Fibroblast of gingiva (primary cell): ENCODE measurements at regions not wholly inside any gene's neighbourhood (a gene's known extent, or its start where the extent isn't known, plus 50 kb on each side); places are given as distances from the start of the nearest gene placed in this dataset.
A peak's percentile ranks its signal among the peaks of the same experiment; 100 is the strongest.
"Not testable (repeated sequence)": the region's sequence is repeated elsewhere in the genome, so short reads cannot be mapped to it uniquely, and the experiment has no call there.

ENCODE experiments used
- DNase-seq: peaks from one replicate; pipeline ENCODE4 v3.0.0-alpha.2; 2011; ENCODE audit warnings: low read depth

DNA sequence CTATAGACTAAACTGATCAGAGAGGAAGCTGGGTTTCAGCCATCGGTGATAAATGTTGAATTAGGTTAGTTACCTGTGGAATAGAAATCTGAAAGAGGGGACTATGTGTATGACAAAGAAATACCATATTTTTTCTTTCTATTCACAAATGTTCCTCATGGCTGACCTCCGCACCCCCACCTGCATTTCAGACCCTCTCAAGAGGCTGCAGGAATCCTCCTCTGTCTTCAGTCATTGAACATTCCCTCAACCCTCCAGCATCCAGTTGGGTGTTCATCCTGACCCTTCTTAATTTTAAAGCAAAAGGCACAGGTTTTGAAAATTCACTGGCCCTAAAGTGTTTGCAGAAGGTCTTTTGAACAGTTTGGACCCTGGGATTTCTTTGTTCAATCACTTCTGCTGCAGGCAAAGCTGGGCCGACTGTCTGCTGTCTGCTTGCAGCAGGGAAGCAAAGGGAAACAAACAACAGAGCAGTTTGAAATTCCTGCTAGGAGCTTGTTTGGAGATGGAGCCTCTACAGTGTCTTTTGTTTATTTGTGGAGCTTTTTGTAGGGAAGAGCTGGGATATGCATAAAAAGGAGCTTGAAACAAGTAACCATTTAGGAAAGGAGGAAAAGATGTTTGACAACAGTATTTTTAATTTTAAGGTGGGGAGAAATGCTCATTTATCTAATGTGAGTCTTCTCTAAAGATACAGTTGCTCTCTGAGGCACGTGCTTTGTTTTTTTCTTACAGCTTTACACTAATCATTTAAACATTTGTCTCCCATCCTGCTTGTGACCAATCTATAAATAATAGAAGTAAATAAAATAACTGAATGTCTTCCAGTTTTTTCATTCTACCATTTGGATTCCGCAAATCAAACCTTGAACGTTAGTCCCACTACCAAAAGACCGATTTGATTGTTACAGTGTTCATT is 213.3 kb upstream of the MMADHC start:
- DNase-seq, result no peak

DNA sequence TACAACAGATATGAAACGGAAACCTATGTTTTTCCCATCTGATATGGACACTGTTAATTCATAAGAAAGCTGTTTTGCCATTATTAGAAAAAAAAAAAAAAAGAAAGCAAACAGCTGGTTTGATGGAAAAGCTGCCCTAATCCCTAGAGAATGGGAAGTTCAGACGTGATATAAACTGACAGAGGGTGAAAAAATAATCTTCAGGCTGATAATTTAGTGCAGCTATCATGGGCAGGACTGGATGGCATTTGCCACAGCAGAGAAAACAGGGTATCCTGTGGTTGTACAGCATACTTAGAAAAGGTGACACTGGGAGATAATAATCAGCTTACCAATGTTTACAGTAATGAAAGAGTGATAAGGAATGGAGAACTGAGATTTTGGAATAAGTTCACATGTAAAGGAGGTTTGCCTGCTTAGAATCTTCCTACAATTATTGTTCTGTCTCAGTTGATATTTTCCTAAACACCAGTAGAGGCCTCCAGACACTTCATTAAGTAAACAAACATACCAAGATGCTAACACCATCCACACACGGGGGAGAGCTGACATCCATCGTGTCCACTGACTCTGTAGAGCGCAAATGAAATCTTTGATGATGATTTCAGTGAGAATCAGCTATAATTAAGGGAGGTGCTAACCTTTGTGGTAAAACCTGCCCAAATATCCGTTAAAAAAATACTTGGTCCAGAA is 211.6 kb upstream of the MMADHC start:
- peak; percentile 52 for DNase-seq

DNA sequence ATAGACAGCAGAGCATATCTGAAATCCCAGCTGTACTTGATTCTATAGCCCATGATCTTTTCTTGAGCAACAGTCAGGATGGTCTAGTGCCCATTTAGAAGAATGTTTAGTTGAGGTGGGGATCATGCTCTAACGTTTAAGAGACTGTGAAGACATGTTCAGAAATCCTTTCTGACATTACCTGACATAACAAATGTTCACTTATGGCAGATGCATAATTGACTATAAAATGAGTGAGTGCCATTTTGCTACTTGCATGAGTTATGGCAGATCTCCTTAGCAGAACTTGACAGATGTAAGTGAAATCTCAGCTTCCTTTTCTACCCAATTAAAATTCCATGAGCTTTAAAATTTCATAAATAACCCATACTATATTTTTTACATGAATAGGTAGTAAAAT is 209.5 kb upstream of the MMADHC start:
- no peak for DNase-seq

DNA sequence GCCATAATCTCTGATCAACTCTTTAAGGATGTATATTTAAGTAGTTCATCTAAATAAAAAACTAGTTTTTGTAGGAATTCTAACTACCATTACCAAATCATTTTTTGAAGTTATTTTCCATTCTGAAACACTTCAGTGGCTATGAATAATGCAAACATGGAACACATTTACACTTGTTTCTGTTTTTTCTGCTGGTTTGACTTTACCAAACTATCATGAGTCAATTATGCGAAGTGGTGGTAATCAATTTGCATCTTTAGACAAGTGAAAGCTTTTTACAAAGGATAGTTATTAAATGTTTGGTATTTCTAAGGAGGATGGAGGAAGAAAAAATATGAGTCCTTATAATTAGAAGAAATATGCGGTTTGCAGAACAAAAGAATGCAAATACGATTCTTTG is 202.0 kb upstream of the MMADHC start:
- DNase-seq, result no peak

DNA sequence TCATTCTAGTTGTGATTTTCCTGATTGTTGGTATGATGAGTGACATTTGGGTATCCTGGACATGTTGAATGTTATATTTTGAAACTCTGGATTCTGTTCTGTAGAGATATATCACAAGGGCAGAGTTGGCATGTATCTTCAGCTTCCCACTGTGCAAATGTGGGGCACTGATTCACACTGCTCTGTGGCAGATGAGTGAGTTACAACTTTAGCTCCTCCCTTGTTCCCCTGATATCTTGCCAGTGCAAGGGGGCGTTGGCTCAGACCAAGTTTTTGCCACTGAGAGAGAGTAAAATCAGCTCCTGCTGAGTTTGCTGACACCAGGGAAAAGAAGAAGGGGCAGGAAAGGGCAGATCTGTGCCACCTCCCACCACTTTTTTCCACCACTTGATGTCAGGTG is 199.6 kb upstream of the MMADHC start:
- no peak for DNase-seq

DNA sequence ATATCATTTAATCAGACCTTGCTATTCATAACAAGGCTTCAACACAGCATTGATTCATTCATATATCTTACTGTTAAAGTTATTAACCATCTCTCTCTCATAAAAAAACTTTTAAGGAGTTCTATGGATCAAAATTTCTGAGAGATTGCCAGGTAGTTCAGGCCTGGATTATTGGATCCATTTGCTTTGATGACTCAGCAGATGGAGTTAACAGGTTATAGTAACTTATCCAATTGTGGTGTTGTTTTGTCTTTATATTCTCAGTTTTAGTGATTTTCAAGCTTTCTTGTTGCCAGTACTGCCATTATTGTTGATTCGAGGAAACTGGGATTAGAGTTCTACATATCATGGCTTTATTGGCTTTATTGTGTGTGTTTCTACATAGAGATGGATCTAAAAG is 195.7 kb upstream of the MMADHC start:
- no peak for DNase-seq

DNA sequence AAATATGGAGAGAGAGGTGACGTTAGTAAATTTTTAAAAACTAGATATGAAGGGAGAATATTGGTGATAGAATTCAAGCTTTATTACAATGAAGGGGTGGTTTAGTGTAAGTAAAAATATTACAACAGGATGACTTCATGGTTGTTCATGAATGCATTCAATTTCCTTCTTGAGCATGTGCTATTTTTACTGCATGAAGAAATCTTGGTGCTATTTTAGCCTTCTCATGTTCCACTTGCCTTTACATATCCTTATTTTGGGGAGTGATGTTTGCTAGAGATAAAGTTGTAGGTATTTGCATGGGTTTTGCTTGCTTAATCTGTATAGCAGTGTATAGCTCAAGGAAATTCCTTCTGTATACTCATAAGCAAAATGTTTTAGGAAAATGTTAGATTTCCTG is 195.0 kb upstream of the MMADHC start:
- peak; percentile 34 for DNase-seq

DNA sequence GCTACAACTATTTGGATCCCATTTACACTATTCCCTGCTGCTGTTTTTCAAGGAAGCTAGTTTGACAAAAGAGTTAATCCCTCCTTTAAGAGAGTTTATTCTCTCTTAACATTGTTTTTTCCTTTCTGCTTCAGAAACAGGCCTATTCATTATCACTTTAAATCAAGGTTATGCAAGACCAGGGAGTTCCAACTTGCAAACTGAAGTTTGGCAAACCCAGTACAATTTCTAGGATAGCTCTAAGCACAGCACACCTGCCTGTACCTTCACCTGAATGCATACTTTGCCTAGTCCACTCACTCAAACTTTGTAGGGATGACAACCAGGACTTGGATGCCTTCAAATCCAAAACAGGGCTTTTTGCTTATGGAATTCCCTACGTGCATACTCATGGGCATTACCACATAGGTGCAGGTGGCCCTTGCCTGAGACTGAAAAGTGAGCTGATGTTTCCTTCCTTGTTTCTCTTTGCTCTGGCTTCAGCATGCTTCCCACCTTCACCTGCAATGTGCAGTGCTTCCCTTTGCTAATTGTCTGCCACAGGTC is 193.8 kb upstream of the MMADHC start:
- DNase-seq, result no peak

DNA sequence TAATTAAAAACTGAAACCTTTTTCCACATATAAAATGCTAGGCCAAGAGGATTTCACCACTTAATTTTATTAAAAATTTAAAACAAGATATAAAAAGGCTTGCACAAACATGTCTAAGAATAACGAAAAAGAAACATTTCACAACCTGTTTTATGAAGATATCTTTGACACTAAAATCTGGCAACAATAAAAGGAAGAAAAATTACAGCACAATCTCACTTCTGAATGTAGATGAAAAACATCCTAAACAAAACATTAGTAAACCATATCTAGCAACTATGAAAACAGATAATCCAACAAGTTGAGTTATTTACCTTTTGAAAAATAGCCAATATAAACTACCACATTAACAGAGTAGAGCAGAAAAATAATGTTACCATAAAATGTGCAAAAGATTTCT is 185.4 kb upstream of the MMADHC start:
- DNase-seq, result no peak

DNA sequence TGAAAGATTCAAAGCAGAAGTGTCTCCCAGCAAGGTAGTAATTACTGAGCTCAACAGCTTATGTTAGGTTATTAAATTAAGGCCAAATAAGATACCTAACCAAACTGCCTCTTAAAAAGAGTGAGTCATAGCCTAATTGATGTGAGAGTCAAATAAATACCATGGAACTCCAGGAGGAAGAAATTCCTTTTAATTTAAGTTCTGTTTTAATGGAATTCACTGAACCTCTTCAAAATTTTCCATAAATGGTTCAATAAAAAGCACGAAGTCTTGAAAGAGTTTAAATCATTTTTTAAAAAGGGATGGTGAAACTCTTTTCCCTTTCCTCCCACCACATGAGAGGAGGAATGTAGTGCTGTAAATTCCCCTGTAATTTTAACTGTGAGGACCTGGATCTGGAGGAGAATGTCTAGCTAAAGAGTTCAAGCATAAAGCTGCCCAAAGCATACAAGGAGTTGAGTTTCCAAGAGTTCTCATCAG is 180.8 kb upstream of the MMADHC start:
- no peak for DNase-seq

DNA sequence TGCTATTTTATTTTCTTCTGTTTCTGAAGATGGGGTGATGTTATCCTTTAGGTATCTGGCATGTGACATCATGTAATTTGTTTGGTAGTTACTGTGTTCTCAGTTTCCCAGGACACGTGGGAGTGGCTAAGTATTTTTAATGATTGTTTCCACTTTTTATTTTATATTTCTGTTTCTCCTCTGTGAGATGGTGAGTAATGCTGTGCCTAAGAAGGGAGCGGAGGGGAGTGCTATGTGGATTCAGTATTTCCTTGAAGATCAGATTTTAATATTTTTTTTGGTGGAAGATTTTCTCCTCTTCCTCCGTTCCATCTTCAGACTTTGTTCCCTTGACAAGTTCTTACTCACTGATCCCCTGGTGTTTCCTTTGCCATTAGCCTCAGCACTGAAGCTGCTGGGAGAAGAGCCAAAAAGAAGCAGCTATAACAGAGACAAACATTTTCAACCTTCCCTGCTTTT is 180.0 kb upstream of the MMADHC start:
- DNase-seq, result peak; percentile 29

DNA sequence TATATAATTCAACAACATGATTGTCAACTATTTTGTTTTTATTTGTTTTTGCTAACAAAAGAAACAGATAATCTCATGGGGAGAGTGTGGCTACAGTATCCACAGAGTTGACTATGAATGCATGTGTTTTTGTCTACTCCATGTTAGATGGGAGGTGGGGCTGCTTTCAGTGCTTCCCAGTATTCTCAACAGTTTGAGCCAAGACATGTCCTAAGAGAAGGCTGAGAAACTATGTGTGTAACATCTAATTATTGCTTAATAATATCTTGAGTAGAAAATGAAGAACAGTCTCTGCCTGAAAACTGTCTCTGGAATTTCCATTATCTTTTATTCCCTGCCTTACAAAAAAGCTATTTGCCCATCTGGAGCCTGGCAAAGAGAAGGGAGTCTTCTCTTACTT is 178.8 kb upstream of the MMADHC start:
- DNase-seq, result peak; percentile 26

DNA sequence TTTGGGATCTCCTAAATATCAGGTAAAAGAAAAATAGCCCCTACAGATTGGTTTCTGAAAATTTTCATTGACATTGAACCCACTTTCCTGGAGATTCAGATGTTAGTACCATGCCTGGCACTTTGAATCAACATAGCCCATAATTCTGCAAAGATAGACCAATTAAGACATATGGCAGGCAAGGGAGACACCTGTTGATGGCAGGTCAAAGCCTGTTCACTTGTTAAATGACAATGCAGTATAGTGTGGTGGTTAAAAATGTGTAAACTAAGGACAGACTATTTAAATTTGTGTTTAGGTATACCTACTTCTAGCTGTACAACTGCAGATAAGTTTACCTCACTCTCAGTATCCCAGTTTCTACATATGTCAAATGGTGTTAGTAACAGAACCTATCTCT is 178.1 kb upstream of the MMADHC start:
- DNase-seq, result no peak

DNA sequence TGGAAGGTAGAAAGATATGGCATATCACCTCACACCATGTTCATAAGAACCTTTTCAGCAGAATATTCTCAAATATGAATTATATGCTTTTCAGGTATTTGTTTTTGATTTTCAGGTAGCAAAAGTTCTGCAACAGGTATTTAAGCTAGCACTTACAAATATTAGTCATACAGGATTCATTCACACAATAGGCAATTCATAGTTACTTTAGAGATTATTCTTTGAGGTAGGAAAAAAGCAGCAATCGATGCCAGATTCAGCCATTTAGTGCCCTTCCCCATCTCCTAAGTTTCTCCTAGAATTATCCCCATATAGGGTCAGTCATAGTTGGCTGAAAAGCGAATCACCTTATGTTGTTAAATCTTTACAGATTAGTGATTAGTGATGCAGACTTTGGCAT is 177.4 kb upstream of the MMADHC start:
- no peak for DNase-seq

DNA sequence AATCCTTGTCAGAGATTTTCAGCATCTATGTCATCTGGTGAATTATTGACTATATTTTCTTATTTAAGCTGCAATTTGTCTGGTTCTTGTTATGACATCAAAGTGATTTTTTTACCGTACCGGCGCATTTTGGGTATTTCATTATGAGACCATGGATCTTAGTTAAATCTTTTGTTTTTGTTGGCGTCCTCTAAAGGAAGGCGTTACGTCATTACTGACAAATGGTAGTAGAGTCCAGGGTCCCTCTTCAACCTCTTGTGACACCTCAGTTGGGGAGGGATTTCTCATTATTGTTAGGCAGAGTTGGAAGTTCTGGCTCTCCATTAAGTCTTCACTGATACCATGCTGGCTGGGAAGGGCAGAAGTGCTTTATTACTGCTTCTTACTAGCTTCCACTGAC is 175.8 kb upstream of the MMADHC start:
- no peak for DNase-seq

DNA sequence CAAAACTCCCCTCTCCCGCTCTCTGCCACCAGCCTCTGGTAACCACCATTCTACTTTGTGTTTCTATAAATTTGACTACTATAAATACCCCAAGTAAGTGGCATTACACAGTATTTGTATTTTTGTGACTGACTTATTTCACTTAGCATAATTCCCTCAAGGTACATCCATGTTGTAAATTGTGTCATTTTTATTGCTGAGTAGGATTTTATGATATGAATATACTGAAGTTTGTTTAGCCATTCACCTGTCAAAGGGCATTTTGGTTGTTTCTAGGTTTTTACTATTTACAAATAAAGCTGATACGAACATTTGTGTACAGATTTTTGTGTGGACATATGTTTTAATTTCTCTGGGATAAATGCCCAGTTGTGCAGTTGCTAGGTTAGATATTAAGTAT is 174.0 kb upstream of the MMADHC start:
- DNase-seq, result no peak

DNA sequence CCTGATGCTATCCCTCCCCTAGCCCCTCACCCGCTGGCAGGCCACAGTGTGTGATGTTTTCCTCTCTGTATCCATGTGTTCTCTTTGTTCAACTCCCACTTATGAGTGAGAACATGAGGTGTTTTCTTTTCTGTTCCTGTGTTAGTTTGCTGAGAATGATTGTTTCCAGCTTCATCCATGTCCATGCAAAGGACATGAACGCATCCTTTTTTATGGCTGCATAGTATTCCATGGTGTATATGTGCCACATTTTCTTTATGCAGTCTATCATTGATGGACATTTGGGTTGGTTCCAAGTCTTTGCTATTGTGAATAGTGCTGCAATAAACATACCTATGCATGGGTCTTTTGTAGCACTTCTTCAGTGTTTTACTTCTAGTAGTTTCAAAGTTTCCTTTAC is 171.8 kb upstream of the MMADHC start:
- DNase-seq, result not testable (repeated sequence)

DNA sequence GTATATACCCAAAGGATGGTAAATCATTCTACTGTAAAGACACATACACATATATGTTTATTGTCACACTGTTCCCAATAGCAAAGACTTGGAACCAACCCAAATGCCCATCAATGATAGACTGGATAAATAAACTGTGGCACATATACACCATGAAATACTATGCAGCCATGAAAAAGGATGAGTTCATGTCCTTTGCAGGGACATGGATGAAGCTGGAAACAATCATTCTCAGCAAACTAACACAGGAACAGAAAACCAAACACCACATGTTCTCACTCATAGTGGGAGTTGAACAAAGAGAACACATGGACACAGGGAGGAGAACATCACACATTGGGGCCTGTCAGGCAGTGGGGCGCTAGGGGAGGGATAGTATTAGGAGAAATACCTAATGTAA is 167.1 kb upstream of the MMADHC start:
- not testable (repeated sequence) for DNase-seq

DNA sequence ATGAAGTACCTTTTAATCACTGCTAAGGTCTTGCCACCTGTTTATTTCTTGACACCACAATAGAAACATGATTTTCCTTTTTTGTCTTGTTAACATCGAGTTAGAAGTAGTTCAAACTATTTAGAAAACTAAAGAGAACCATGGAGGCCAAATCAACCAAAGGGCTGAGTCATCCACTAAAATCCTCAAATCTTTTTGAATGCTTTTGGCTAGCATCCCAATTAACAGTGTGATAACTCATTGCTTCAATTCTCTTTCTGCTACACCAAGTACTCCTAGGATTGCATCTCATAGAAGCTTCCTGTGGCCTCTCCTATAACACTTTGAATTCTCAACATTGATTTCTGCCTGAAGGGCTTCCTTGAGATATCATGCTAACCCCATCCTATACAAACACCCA is 159.9 kb upstream of the MMADHC start:
- DNase-seq, result no peak

DNA sequence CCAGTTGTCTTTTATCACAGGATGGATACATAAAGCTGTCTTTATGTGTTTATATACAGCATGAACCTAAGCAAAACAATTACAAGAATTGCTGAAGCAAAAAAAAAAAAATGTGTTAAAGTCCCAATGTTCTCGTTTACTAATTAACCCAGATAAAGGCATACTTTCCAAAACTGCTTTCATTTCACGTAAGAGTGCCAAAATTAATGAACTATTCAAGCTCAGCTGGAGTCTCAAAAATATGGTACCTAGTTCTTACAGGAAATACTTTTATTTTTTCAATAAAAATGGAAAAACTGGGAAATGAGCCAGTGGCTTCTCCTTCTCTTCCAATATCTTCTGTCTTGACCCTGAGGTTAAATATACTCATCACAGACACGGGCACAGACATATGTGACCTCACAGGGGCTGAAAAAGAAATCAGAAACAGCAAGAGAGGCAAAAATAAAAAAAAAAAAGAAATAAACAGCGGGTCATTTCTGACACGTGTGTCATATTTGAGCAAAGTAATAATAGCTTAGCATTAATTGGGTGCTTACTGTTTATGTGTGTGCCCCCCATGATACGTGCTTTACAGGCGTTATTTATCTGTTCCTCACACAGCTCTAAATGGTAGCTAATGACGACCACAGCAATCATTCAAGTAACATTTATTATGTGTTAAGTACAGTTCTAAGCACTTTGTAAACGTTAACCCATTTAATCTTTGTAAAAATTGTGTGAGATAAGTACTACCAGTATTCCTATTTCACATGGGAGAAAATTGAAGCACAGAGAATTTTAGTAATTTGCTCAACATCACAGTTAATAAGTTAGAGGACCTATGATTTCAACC is 158.0 kb upstream of the MMADHC start:
- DNase-seq, result no peak

DNA sequence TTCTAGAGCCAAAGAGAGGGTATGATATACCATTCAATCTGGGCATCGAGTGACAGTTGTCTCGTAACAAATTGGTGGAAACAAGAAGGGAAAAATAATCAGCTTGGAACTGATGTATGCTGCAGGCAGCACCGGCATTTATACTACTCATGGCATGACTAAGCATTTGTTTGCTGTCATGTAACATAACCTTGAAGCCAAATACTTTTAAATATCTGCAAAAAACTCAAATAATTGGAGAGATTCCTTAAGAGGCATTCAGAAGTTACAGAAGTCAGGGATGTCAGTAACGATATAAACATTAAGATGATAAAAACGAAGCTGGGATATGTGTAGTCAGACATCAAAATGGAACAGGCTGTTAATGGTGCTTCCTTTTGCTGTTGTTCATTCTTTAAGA is 157.3 kb upstream of the MMADHC start:
- DNase-seq, result peak; percentile 82

DNA sequence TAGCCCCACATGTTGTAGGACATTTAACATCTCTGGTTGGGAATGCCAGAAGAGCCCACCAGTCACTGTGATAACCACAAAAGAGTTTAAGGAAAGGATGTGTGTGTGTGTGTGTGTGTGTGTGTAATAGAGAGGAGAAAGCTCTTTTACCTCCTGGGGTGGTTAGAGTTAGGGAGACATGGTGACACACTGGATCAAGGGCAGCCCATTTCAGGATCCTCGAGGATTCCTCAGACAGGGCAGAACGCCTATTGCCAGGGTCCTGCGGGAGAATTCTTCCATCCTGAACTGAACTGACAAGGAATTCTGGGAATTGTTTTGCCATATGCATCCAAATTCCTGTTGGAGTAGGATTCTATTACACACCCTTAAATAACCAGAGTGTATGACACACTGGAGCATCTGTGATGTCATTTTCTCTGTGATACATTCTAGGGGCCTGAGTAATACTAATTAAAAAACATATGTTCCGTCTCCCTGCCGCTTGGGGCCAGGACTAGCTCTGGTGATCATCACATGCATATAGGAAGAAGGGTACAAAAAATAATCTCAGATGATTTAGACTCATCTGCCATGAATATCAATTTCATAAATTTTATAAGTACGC is 156.4 kb upstream of the MMADHC start:
- DNase-seq, result peak; percentile 95
